ENCODE measurements at regions not wholly inside any gene's neighbourhood (a gene's known extent, or its start where the extent isn't known, plus 50 kb on each side); places are given as distances from the start of the nearest gene placed in this dataset.

DNA sequence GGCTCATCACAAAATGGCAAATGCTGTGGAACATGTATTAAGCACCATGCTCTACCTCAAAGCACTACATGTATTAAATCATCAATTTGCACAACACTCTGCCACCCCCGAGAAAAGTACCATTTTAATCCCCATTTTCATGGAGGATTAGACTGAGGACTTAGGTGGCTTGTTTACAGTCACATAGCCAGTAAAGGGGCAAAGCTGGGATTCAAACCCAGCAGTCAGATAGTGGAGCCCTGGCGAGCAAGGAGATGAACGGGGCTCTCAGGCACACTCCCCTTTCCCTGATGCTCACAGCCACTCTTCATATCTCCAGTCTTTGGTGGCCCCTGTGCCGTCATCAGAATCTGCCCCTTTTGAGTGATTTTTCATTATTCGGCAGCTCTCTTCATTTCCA is 262.9 kb downstream of the DIRAS2 start:
- TF ChIP-seq POLR2AphosphoS5 (IDR thresholded peaks at IDR 0.05; ENCODE audit: borderline replicate concordance, low read depth, low read length) (no peak), EZH2 (IDR thresholded peaks at IDR 0.05) (no peak), FOXP2 (optimal IDR thresholded peaks at IDR 0.05; ENCODE audit: control extremely low read depth, extremely low read length, insufficient read depth) (no peak)
